NB4 (cell line): ENCODE measurements at regions not wholly inside any gene's neighbourhood (a gene's known extent, or its start where the extent isn't known, plus 50 kb on each side); places are given as distances from the start of the nearest gene placed in this dataset.

Experiments used
- POLR2A ChIP-seq: IDR thresholded peaks from 2 replicates; pipeline ENCODE4 v1.6.1; 2011; ENCODE audit warnings: mild to moderate bottlenecking; ENCODE audit not compliant: insufficient read length; ENCODE audit errors: extremely low read depth
- TF ChIP-seq, protein P1 (sequence below): IDR thresholded peaks from one replicate; pipeline ENCODE4 v1.5.1; 2012; ENCODE audit warnings: low read depth, low read length
- TF ChIP-seq, protein P2 (sequence below): IDR thresholded peaks from 2 replicates; pipeline ENCODE4 v1.6.1; 2011; ENCODE audit warnings: low read depth, low read length

DNA sequence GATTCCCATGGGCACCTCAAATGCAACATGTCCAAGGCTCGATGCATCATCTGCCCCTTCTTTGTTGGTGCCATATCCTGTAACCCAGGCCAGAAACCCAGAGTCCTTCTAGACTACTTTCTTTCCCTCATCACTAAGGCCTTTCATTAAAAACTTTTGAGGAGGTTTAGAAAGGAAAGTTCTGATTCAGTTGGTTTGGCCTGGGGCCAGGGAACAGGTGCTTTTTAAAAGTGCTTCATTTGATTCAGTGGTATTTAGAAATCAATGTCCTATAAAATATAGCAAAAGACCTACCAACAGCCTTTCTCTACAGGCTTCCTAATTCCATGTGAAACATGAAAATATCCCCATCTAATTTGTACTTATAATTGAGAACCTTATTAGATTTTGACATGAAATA is 341.9 kb upstream of the RORA start:
- TF ChIP-seq, protein P1, sequence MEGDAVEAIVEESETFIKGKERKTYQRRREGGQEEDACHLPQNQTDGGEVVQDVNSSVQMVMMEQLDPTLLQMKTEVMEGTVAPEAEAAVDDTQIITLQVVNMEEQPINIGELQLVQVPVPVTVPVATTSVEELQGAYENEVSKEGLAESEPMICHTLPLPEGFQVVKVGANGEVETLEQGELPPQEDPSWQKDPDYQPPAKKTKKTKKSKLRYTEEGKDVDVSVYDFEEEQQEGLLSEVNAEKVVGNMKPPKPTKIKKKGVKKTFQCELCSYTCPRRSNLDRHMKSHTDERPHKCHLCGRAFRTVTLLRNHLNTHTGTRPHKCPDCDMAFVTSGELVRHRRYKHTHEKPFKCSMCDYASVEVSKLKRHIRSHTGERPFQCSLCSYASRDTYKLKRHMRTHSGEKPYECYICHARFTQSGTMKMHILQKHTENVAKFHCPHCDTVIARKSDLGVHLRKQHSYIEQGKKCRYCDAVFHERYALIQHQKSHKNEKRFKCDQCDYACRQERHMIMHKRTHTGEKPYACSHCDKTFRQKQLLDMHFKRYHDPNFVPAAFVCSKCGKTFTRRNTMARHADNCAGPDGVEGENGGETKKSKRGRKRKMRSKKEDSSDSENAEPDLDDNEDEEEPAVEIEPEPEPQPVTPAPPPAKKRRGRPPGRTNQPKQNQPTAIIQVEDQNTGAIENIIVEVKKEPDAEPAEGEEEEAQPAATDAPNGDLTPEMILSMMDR, result no peak
- no peak for TF ChIP-seq POLR2A
- TF ChIP-seq, protein P2, sequence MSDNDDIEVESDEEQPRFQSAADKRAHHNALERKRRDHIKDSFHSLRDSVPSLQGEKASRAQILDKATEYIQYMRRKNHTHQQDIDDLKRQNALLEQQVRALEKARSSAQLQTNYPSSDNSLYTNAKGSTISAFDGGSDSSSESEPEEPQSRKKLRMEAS, result no peak
